K562 (cell line): ENCODE measurements at regions not wholly inside any gene's neighbourhood (a gene's known extent, or its start where the extent isn't known, plus 50 kb on each side); places are given as distances from the start of the nearest gene placed in this dataset.

ENCODE experiments used
- ATAC-seq: fragments of 200-7000 bp; cut with Tn5 transposase; 3 replicates; pipeline ENCODE4 v1.9.1; 2020; ENCODE audit warnings: moderate library complexity
- BruUV-seq: library from RNA; stranded (reverse); fragments of 400-500 nt; replicated peaks from 2 replicates; lab custom pipeline; 2021; lab: Mats Ljungman, UMichigan
- CTCF ChIA-PET: fragments of 300-600 bp; formaldehyde crosslinking; extraction: SDS; loops from one replicate; lab custom pipeline; 2021; ENCODE audit warnings: low intra/inter-chr PET ratio; lab: Yijun Ruan, JAX
- POLR2A ChIA-PET: fragments of 300-600, 350-650 bp; sonication (Branson Sonifier 250); formaldehyde crosslinking; extraction: SDS; loops from one replicate; lab custom pipeline; 2021; ENCODE audit warnings: antibody characterized with exemption, inconsistent platforms; lab: Yijun Ruan, JAX
- DNase-seq, 4 experiments: peaks; one replicate each; pipeline versions ENCODE4 v3.0.0 to v3.0.0-alpha.2; 2011 to 2018; ENCODE audit warnings: low spot score in 3 of 4, mixed read lengths in 3 of 4; ENCODE audit errors: extremely low read depth in 1 of 4
- FAIRE-seq: peaks from 2 replicates; lab custom pipeline; 2011; peaks lifted over from hg19 to GRCh38; lab: Jason Lieb, UNC
- H2AFZ ChIP-seq: 2 replicates; pipeline ENCODE4 v1.6.0; 2011; ENCODE audit warnings: low read depth, low read length, control low read depth, inconsistent platforms
- H3K27ac ChIP-seq: fragments of 200-600 bp; 3 replicates; pipeline ENCODE4 v1.8.0; 2011; ENCODE audit warnings: low read depth, mild to moderate bottlenecking, control low read depth, inconsistent platforms, low read length, moderate library complexity, mixed read lengths; ENCODE audit errors: extremely low read depth
- H3K27me3 ChIP-seq, 2 experiments: fragments of 300-600 bp in 1 of 2; 2 replicates in 1 of 2; 3 replicates in 1 of 2; pipeline versions ENCODE4 v1.6.0 to v1.8.0; 2011; ENCODE audit warnings: inconsistent platforms in 2 of 2, low read length in 2 of 2, mild to moderate bottlenecking in 1 of 2, mixed read lengths in 1 of 2, moderate library complexity in 1 of 2; ENCODE audit not compliant: control insufficient read depth in 2 of 2, insufficient read depth in 2 of 2
- H3K36me3 ChIP-seq: fragments of 300-600 bp; 3 replicates; pipeline ENCODE4 v1.8.0; 2011; ENCODE audit warnings: mild to moderate bottlenecking, low read length, inconsistent platforms; ENCODE audit not compliant: control insufficient read depth, insufficient read depth
- H3K4me1 ChIP-seq, 2 experiments: fragments of 200-600 bp in 1 of 2; replicated peaks in 1 of 2; 2 replicates in 1 of 2; 3 replicates in 1 of 2; pipeline versions ENCODE4 v1.5.1 to v1.8.0; 2011; ENCODE audit warnings: inconsistent platforms in 2 of 2, low read length in 2 of 2, mild to moderate bottlenecking in 1 of 2, mixed read lengths in 1 of 2, moderate library complexity in 1 of 2; ENCODE audit not compliant: control insufficient read depth in 2 of 2, insufficient read depth in 2 of 2
- H3K4me2 ChIP-seq: 2 replicates; pipeline ENCODE4 v1.6.1; 2011; ENCODE audit warnings: low read length, control low read depth, inconsistent platforms, mixed read lengths; ENCODE audit not compliant: insufficient read depth
- H3K4me3 ChIP-seq: fragments of 200-600 bp; sonication (generic), shearing (Covaris generic); 2 replicates; pipeline ENCODE4 v1.5.1; 2016; ENCODE audit warnings: control low read depth, inconsistent platforms
- H3K79me2 ChIP-seq: fragments of 200-600 bp; 3 replicates; pipeline ENCODE4 v1.8.0; 2011; ENCODE audit warnings: low read length, inconsistent platforms; ENCODE audit not compliant: control insufficient read depth, insufficient read depth
- H3K9ac ChIP-seq, 2 experiments: 2 replicates each; pipeline versions ENCODE4 v1.6.0 to v1.6.1; 2011; ENCODE audit warnings: low read depth in 2 of 2, low read length in 2 of 2, control low read depth in 1 of 2, inconsistent platforms in 1 of 2, mild to moderate bottlenecking in 1 of 2, mixed read lengths in 1 of 2; ENCODE audit not compliant: insufficient read depth in 1 of 2
- H3K9me1 ChIP-seq: one replicate; pipeline ENCODE4 v1.6.0; 2011; ENCODE audit warnings: inconsistent platforms, mild to moderate bottlenecking, low read length, moderate library complexity; ENCODE audit not compliant: control insufficient read depth, insufficient read depth
- H3K9me3 ChIP-seq: replicated peaks from 2 replicates; pipeline ENCODE4 v1.5.1; 2011; ENCODE audit warnings: low read depth, low read length, inconsistent platforms; ENCODE audit not compliant: control insufficient read depth, insufficient read depth
- H4K20me1 ChIP-seq: replicated peaks from 2 replicates; pipeline ENCODE4 v1.6.1; 2011; ENCODE audit warnings: low read length, inconsistent platforms, mixed read lengths; ENCODE audit not compliant: control insufficient read depth, insufficient read depth
- ARID4B ChIP-seq: sonication (generic); formaldehyde crosslinking; IDR thresholded peaks from 2 replicates; pipeline ENCODE4 v1.8.0; 2022; ENCODE audit warnings: mild to moderate bottlenecking, missing genetic modification reagents
- ATF4 ChIP-seq: fragments of 450-650 bp; formaldehyde crosslinking; IDR thresholded peaks from 2 replicates; pipeline ENCODE4 v1.4.0; 2022; ENCODE audit warnings: mild to moderate bottlenecking, moderate library complexity
- DIDO1 ChIP-seq: fragments of 450-650 bp; IDR thresholded peaks from 2 replicates; pipeline ENCODE4 v1.6.1; 2016; ENCODE audit warnings: low read depth, missing biosample characterization, missing genetic modification characterization
- HMGN3 ChIP-seq: IDR thresholded peaks from 2 replicates; pipeline ENCODE4 v1.6.1; 2011; ENCODE audit warnings: borderline replicate concordance, low read depth, mild to moderate bottlenecking, mixed read lengths, low read length; ENCODE audit not compliant: insufficient read length; ENCODE audit errors: extremely low read depth
- ILK ChIP-seq: fragments of 450-650 bp; IDR thresholded peaks from 2 replicates; pipeline ENCODE4 v1.6.1; 2016; ENCODE audit warnings: missing genetic modification characterization, low read depth, mild to moderate bottlenecking, missing compliant biosample characterization, moderate library complexity, borderline replicate concordance
- KLF13 ChIP-seq: fragments of 450-650 bp; IDR thresholded peaks from 2 replicates; pipeline ENCODE4 v1.6.1; 2016; ENCODE audit warnings: missing genetic modification characterization, low read depth, mild to moderate bottlenecking, missing compliant biosample characterization, moderate library complexity, borderline replicate concordance
- PATZ1 ChIP-seq: fragments of 250-450 bp; sonication (Bioruptor Pico); IDR thresholded peaks from 2 replicates; pipeline ENCODE4 v1.5.0; 2020; ENCODE audit warnings: mild to moderate bottlenecking, borderline replicate concordance
- PHB ChIP-seq: fragments of 250-450 bp; sonication (Bioruptor Pico); IDR thresholded peaks from 2 replicates; pipeline ENCODE4 v1.5.0; 2021
- POLR2A ChIP-seq: fragments of 450-650 bp; conservative IDR thresholded peaks from 2 replicates; pipeline ENCODE4 v1.6.1; 2016
- RAD51 ChIP-seq: fragments of 450-650 bp; IDR thresholded peaks from 2 replicates; pipeline ENCODE4 v1.7.1; 2016; ENCODE audit warnings: low read depth, mild to moderate bottlenecking, borderline replicate concordance
- RBM25 ChIP-seq: fragments of 200-400 bp; formaldehyde crosslinking; IDR thresholded peaks from 2 replicates; pipeline ENCODE4 v1.6.1; 2018; ENCODE audit warnings: low read length, low read depth, moderate library complexity; ENCODE audit not compliant: severe bottlenecking
- SAFB2 ChIP-seq: fragments of 200-400 bp; formaldehyde crosslinking; IDR thresholded peaks from 2 replicates; pipeline ENCODE4 v1.6.1; 2018; ENCODE audit warnings: borderline replicate concordance, low read length, low read depth, moderate library complexity; ENCODE audit not compliant: severe bottlenecking
- ZNF778 ChIP-seq: fragments of 450-650 bp; formaldehyde crosslinking; IDR thresholded peaks from 2 replicates; pipeline ENCODE4 v1.4.0; 2020; ENCODE audit warnings: mild to moderate bottlenecking, moderate library complexity
- WGBS: fragments of 100-300 bp; shearing (Covaris generic); methylation state at CpG from one replicate; pipeline ENCODE4 v1.1.6; 2016; ENCODE audit warnings: low coverage, mixed read lengths; ENCODE audit not compliant: insufficient coverage; ENCODE audit errors: missing lambda C conversion rate; 5-methylcytosine and 5-hydroxymethylcytosine counted together
- in situ Hi-C: fragments of 300-500 bp; cut with MboI; formaldehyde crosslinking; loops from 4 replicates; pipeline ENCODE4 v1.15.0; 2018; ENCODE audit warnings: inconsistent platforms, mixed read lengths
- intact Hi-C: fragments of 100-400 bp; cut with micrococcal nuclease; formaldehyde crosslinking; loops from 2 replicates; pipeline ENCODE4 v1.14.2; 2022

GRCh38 chr12:124629789-124630480 is 62.5 kb upstream of the NCOR2 start:
- in situ Hi-C loops (no loop called here), intact Hi-C loops (no loop called here)
- no peaks in the 10 kb centered on the region for H4K20me1 ChIP-seq
- H3K4me1 ChIP-seq = peaks cover 36 to 43% of the 10 kb centered on the region in 2 experiments
- BruUV-seq = no TSS peak
- H3K4me3 ChIP-seq = no peak overlapping the region
- H3K79me2 ChIP-seq = no peaks in the 10 kb centered on the region
- no peaks in the 10 kb centered on the region for H3K36me3 ChIP-seq
- no peak overlapping the region for H2AFZ ChIP-seq
- no peaks in the 10 kb centered on the region for H3K9me1 ChIP-seq
- H3K9ac ChIP-seq = no peak overlapping the region
- H3K27me3 ChIP-seq = no peaks in the 10 kb centered on the region
- H3K9me3 ChIP-seq = peaks cover 5% of the 10 kb centered on the region; the same call in 1 of the 2 replicates
- no peak overlapping the region for H3K4me2 ChIP-seq
- ChIA-PET POLR2A (interaction anchor here (0.6 kb wide), 1 partner anchor 9 kb away, joined by 3 read pairs; no protein-coding TSS in a partner anchor), CTCF (no interaction called here)
- ATAC-seq = no peak
- DNase-seq = no peak
- no peak for FAIRE-seq
- WGBS = 79% methylated on average over 11 of the region's 12 CpGs
- H3K27ac ChIP-seq = no peak overlapping the region
- TF ChIP-seq PATZ1 (no peak), PHB (CRISPR knock-in tag) (no peak), ATF4 (CRISPR knock-in tag) (no peak), RBM25 (no peak), KLF13 (tag) (no peak), ZNF778 (CRISPR knock-in tag) (no peak), ARID4B (CRISPR knock-in tag) (no peak), POLR2A (no peak), HMGN3 (no peak), RAD51 (no peak), ILK (no peak), SAFB2 (no peak), DIDO1 (no peak)
